ENCODE measurements at regions not wholly inside any gene's neighbourhood (a gene's known extent, or its start where the extent isn't known, plus 50 kb on each side); places are given as distances from the start of the nearest gene placed in this dataset.

- no peaks in the 10 kb centered on the region for H3K36me3 ChIP-seq (ENCODE audit: insufficient read depth)
- ATAC-seq (no peak), DNase-seq (ENCODE audit: low spot score) (no peak)
- peaks cover 3% of the 10 kb centered on the region; the same call in 1 of the 3 replicates for H3K36me3 Mint-ChIP-seq (ENCODE audit: low read depth)
- H3K4me3 ChIP-seq = no peak overlapping the region
- no peak overlapping the region for H3K27ac ChIP-seq (ENCODE audit: low read depth)
- no peaks in the 10 kb centered on the region for H4K20me1 ChIP-seq (replicated peaks; ENCODE audit: insufficient read depth)
- H3F3A ChIP-seq (replicated peaks; ENCODE audit: low read depth) = no peaks in the 10 kb centered on the region
- no peaks in the 10 kb centered on the region for H3K9me2 ChIP-seq (ENCODE audit: insufficient read depth)
- 0 out of 2 replicates have a peak overlapping the region, but pooled peaks have one; percentile 40 for H2AFZ ChIP-seq
- peaks cover 16% of the 10 kb centered on the region for H3K4me1 ChIP-seq (ENCODE audit: insufficient read depth)
- peaks cover 2% of the 10 kb centered on the region for H3K27me3 Mint-ChIP-seq (ENCODE audit: insufficient read depth, low read depth, poor library complexity)
- no peaks in the 10 kb centered on the region for H3K27me3 ChIP-seq (ENCODE audit: insufficient read depth)
- H3K4me1 Mint-ChIP-seq = peaks cover 15% of the 10 kb centered on the region
- no peak overlapping the region for H3K27ac Mint-ChIP-seq
- no peaks in the 10 kb centered on the region for H3K79me2 ChIP-seq (replicated peaks; ENCODE audit: insufficient read depth)
- no peak overlapping the region for H3K4me2 ChIP-seq
- H3K4me3 Mint-ChIP-seq = no peak overlapping the region
- TF ChIP-seq ZNF114 (CRISPR knock-in tag; IDR thresholded peaks at IDR 0.05) (no peak), CREB1 (CRISPR knock-in tag; IDR thresholded peaks at IDR 0.05; ENCODE audit: low read depth) (no peak)
- H3K9me3 Mint-ChIP-seq = peaks cover 9% of the 10 kb centered on the region; the same call in 1 of the 3 replicates
Measured at GRCh38 chr7:20543500-20543899, 72.0 kb upstream of the ABCB5 start.

- no peak overlapping the region for H3K27ac Mint-ChIP-seq
- no peak for ATAC-seq
- peaks cover 15% of the 10 kb centered on the region for H3K4me1 Mint-ChIP-seq
- TF ChIP-seq, protein P1, sequence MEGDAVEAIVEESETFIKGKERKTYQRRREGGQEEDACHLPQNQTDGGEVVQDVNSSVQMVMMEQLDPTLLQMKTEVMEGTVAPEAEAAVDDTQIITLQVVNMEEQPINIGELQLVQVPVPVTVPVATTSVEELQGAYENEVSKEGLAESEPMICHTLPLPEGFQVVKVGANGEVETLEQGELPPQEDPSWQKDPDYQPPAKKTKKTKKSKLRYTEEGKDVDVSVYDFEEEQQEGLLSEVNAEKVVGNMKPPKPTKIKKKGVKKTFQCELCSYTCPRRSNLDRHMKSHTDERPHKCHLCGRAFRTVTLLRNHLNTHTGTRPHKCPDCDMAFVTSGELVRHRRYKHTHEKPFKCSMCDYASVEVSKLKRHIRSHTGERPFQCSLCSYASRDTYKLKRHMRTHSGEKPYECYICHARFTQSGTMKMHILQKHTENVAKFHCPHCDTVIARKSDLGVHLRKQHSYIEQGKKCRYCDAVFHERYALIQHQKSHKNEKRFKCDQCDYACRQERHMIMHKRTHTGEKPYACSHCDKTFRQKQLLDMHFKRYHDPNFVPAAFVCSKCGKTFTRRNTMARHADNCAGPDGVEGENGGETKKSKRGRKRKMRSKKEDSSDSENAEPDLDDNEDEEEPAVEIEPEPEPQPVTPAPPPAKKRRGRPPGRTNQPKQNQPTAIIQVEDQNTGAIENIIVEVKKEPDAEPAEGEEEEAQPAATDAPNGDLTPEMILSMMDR (conservative IDR thresholded peaks at IDR 0.05; ENCODE audit: low read depth in 2 of 2) = no peak
- TF ChIP-seq ZNF462 (CRISPR knock-in tag; IDR thresholded peaks at IDR 0.05) = no peak
- no peak for TF ChIP-seq JUNB (IDR thresholded peaks at IDR 0.05; ENCODE audit: unreplicated experiment)
- no peak for TF ChIP-seq ZNF331 (CRISPR knock-in tag; IDR thresholded peaks at IDR 0.05; ENCODE audit: low read depth)
- TF ChIP-seq EZH2phosphoT487 (IDR thresholded peaks at IDR 0.05; ENCODE audit: unreplicated experiment) = no peak
- TF ChIP-seq, protein P2, sequence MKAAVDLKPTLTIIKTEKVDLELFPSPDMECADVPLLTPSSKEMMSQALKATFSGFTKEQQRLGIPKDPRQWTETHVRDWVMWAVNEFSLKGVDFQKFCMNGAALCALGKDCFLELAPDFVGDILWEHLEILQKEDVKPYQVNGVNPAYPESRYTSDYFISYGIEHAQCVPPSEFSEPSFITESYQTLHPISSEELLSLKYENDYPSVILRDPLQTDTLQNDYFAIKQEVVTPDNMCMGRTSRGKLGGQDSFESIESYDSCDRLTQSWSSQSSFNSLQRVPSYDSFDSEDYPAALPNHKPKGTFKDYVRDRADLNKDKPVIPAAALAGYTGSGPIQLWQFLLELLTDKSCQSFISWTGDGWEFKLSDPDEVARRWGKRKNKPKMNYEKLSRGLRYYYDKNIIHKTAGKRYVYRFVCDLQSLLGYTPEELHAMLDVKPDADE (IDR thresholded peaks at IDR 0.05) = no peak
- no peak for TF ChIP-seq EZH2 (IDR thresholded peaks at IDR 0.05; ENCODE audit: low read depth, unreplicated experiment)
Measured at GRCh38 chr7:20545016-20545415, 70.5 kb upstream of the ABCB5 start.

More at GRCh38 chr7:20545016-20545415, 70.5 kb upstream of the ABCB5 start:
- no peaks in the 10 kb centered on the region for H3K79me2 ChIP-seq (replicated peaks; ENCODE audit: insufficient read depth)
- peak; percentile 8 for DNase-seq (ENCODE audit: low spot score)
- H3K4me2 ChIP-seq = 0 out of 2 replicates have a peak overlapping the region, but pooled peaks have one; percentile 8
- H3K27me3 Mint-ChIP-seq (ENCODE audit: insufficient read depth, low read depth, poor library complexity) = peaks cover 2% of the 10 kb centered on the region
- H3K27ac ChIP-seq (ENCODE audit: low read depth) = no peak overlapping the region
- peaks cover 9% of the 10 kb centered on the region; the same call in 1 of the 3 replicates for H3K9me3 Mint-ChIP-seq
- H3K4me1 ChIP-seq (ENCODE audit: insufficient read depth) = peaks cover 16% of the 10 kb centered on the region
- H3F3A ChIP-seq (replicated peaks; ENCODE audit: low read depth) = no peaks in the 10 kb centered on the region
- H3K27me3 ChIP-seq (ENCODE audit: insufficient read depth) = no peaks in the 10 kb centered on the region
- no peaks in the 10 kb centered on the region for H3K36me3 ChIP-seq (ENCODE audit: insufficient read depth)
- H3K4me3 Mint-ChIP-seq = no peak overlapping the region
- H2AFZ ChIP-seq = no peak overlapping the region
- H4K20me1 ChIP-seq (replicated peaks; ENCODE audit: insufficient read depth) = no peaks in the 10 kb centered on the region
- no peak overlapping the region for H3K4me3 ChIP-seq
- H3K9me2 ChIP-seq (ENCODE audit: insufficient read depth) = no peaks in the 10 kb centered on the region
- peaks cover 3% of the 10 kb centered on the region; the same call in 1 of the 3 replicates for H3K36me3 Mint-ChIP-seq (ENCODE audit: low read depth)
